B cell (primary cell): ENCODE measurements at regions not wholly inside any gene's neighbourhood (a gene's known extent, or its start where the extent isn't known, plus 50 kb on each side); places are given as distances from the start of the nearest gene placed in this dataset.
"Not testable (repeated sequence)": the region's sequence is repeated elsewhere in the genome, so short reads cannot be mapped to it uniquely, and the experiment has no call there.

ENCODE experiments used
- ATAC-seq: fragments of 200-7000 bp; cut with Tn5 transposase; one replicate; pipeline ENCODE4 v1.10.0; 2021; ENCODE audit warnings: low read depth, mild to moderate bottlenecking, moderate number of reproducible peaks, moderate library complexity
- CTCF ChIA-PET: fragments of 350-600 bp; sonication (Branson Sonifier 250); formaldehyde crosslinking; loops from one replicate; lab custom pipeline; 2021; ENCODE audit warnings: antibody characterized with exemption, inconsistent platforms; lab: Charles Lee
- POLR2A ChIA-PET: fragments of 350-600 bp; sonication (Branson Sonifier 250); formaldehyde crosslinking; loops from one replicate; lab custom pipeline; 2021; ENCODE audit warnings: antibody characterized with exemption; lab: Charles Lee
- DNase-seq: peaks from one replicate; pipeline ENCODE4 v3.0.0; 2013
- H2AFZ ChIP-seq: 2 replicates; pipeline ENCODE4 v1.6.1; 2012; ENCODE audit warnings: mild to moderate bottlenecking, low read depth, low read length; ENCODE audit not compliant: insufficient read depth, poor library complexity, severe bottlenecking
- H3K27ac ChIP-seq, 2 donors: 1 replicate in 1 of 2; 2 replicates in 1 of 2; pipeline ENCODE4 v1.5.1; 2012 to 2013; ENCODE audit warnings: low read length in 2 of 2, mild to moderate bottlenecking in 2 of 2, moderate library complexity in 1 of 2
- H3K27me3 ChIP-seq, 4 experiments: fragments of 200-600 bp in 1 of 4; sonication (generic) in 1 of 4; replicated peaks in 1 of 4; 1 replicate in 2 of 4; 2 replicates in 2 of 4; pipeline versions ENCODE4 v1.6.1 to v1.7.0; 2013 to 2016; ENCODE audit warnings: low read length in 3 of 4, mild to moderate bottlenecking in 2 of 4, mixed read lengths in 1 of 4, moderate library complexity in 1 of 4; ENCODE audit not compliant: insufficient read depth in 4 of 4, control insufficient read depth in 3 of 4; ENCODE audit errors: control extremely low read depth in 1 of 4
- H3K36me3 ChIP-seq, 2 experiments: replicated peaks in 1 of 2; 1 replicate in 1 of 2; 2 replicates in 1 of 2; pipeline versions ENCODE4 v1.6.1 to v1.7.1; 2013; ENCODE audit warnings: low read length in 1 of 2; ENCODE audit not compliant: insufficient read depth in 2 of 2, control insufficient read depth in 1 of 2; ENCODE audit errors: control extremely low read depth in 1 of 2, extremely low read depth in 1 of 2
- H3K4me1 ChIP-seq, 2 donors: fragments of 200-600 bp in 1 of 2; sonication (generic) in 1 of 2; 1 replicate in 1 of 2; 2 replicates in 1 of 2; pipeline versions ENCODE4 v1.5.1 to v1.6.1; 2013 to 2017; ENCODE audit warnings: low read length in 2 of 2; ENCODE audit not compliant: control insufficient read depth in 2 of 2, insufficient read depth in 2 of 2
- H3K4me2 ChIP-seq: replicated peaks from 2 replicates; pipeline ENCODE3; 2012; ENCODE audit warnings: mild to moderate bottlenecking, low read depth, low read length; ENCODE audit not compliant: poor library complexity, severe bottlenecking
- H3K4me3 ChIP-seq, 5 experiments: fragments of 200-600 bp in 1 of 5; sonication (generic) in 1 of 5; 1 replicate in 3 of 5; 2 replicates in 2 of 5; pipeline versions ENCODE4 v1.5.1 to v1.7.0; 2011 to 2016; ENCODE audit warnings: low read length in 4 of 5, mild to moderate bottlenecking in 4 of 5, low read depth in 2 of 5, control low read depth in 1 of 5, moderate library complexity in 1 of 5; ENCODE audit not compliant: insufficient read depth in 1 of 5; ENCODE audit errors: control extremely low read depth in 1 of 5, extremely low read depth in 1 of 5
- H3K79me2 ChIP-seq: fragments of 200-600 bp; sonication (generic); one replicate; pipeline ENCODE4 v1.6.0; 2016; ENCODE audit warnings: low read length; ENCODE audit not compliant: control insufficient read depth, insufficient read depth
- H3K9ac ChIP-seq: fragments of 200-600 bp; sonication (generic); 2 replicates; pipeline ENCODE4 v1.6.1; 2017; ENCODE audit warnings: mild to moderate bottlenecking, low read length, moderate library complexity
- H3K9me3 ChIP-seq, 3 donors: one replicate each; pipeline versions ENCODE4 v1.6.1 to v1.7.1; 2013; ENCODE audit warnings: low read length in 2 of 3; ENCODE audit not compliant: control insufficient read depth in 2 of 3, insufficient read depth in 1 of 3; ENCODE audit errors: control extremely low read depth in 1 of 3
- H4K20me1 ChIP-seq: 2 replicates; pipeline ENCODE4 v1.6.0; 2012; ENCODE audit warnings: mild to moderate bottlenecking, low read length; ENCODE audit not compliant: insufficient read depth, control insufficient read depth, poor library complexity, severe bottlenecking
- H3K27ac Mint-ChIP-seq: one replicate; pipeline ENCODE4 v1.8.0; 2021; ENCODE audit warnings: mixed read lengths
- H3K27me3 Mint-ChIP-seq: one replicate; pipeline ENCODE4 v1.8.0; 2021; ENCODE audit warnings: mixed read lengths
- H3K4me1 Mint-ChIP-seq: one replicate; pipeline ENCODE4 v1.8.0; 2021; ENCODE audit warnings: mixed read lengths
- H3K4me3 Mint-ChIP-seq: one replicate; pipeline ENCODE4 v1.8.0; 2021; ENCODE audit warnings: mixed read lengths
- H3K9me3 Mint-ChIP-seq: one replicate; pipeline ENCODE4 v1.8.0; 2022; ENCODE audit warnings: mixed read lengths; ENCODE audit not compliant: insufficient read depth
- CTCF ChIP-seq: fragments of 200-600 bp; IDR thresholded peaks from one replicate; pipeline ENCODE4 v1.8.0; 2022; ENCODE audit warnings: antibody characterized with exemption, mild to moderate bottlenecking
- EZH2 ChIP-seq: IDR thresholded peaks from 2 replicates; pipeline ENCODE4 v1.6.1; 2012; ENCODE audit warnings: borderline replicate concordance, low read depth, mild to moderate bottlenecking, moderate library complexity, low read length; ENCODE audit not compliant: insufficient read depth, poor library complexity, severe bottlenecking
- WGBS: methylation state at CpG from one replicate; pipeline ENCODE4 v1.1.5; 2013; ENCODE audit warnings: missing lambda C conversion rate; ENCODE audit not compliant: insufficient coverage; 5-methylcytosine and 5-hydroxymethylcytosine counted together
- intact Hi-C: fragments of 100-400 bp; cut with micrococcal nuclease; formaldehyde crosslinking; loops from one replicate; pipeline ENCODE4 v1.10.0; 2022

- Histone ChIP-seq H4K20me1 (no peaks in the 10 kb centered on the region), H3K27me3 (peaks cover 0 to 6% (median 1%) of the 10 kb centered on the region in 4 experiments), H3K9me3 (no peaks in the 10 kb centered on the region), H3K4me2 (no peak overlapping the region), H3K36me3 (no peaks in the 10 kb centered on the region), H3K9ac (no peak overlapping the region), H3K4me1 (no peaks in the 10 kb centered on the region), H3K79me2 (no peaks in the 10 kb centered on the region), H3K27ac (no peak overlapping the region), H3K4me3 (no peak overlapping the region), H2AFZ (no peak overlapping the region)
- H3K4me1 Mint-ChIP-seq: no peaks in the 10 kb centered on the region
- peaks cover 18% of the 10 kb centered on the region for H3K27me3 Mint-ChIP-seq
- ATAC-seq: no peak
- H3K27ac Mint-ChIP-seq: no peak overlapping the region
- H3K4me3 Mint-ChIP-seq: no peak overlapping the region
- POLR2A ChIA-PET: no interaction called here
- no peak for TF ChIP-seq EZH2
- no peak for TF ChIP-seq CTCF
- no CpG with 5 or more reads among the region's 2 CpGs for WGBS
- intact Hi-C loops: no loop called here
- no peak for DNase-seq
- CTCF ChIA-PET: no interaction called here
- H3K9me3 Mint-ChIP-seq: no peaks in the 10 kb centered on the region
Observed at GRCh38 chr13:48879432-48879831, 96.3 kb upstream of the FNDC3A start.

- H3K27me3 Mint-ChIP-seq: peaks cover 14% of the 10 kb centered on the region
- no peaks in the 10 kb centered on the region for H3K4me1 Mint-ChIP-seq
- H3K27ac Mint-ChIP-seq: no peak overlapping the region
- Histone ChIP-seq H3K4me3 (no peak overlapping the region), H4K20me1 (no peaks in the 10 kb centered on the region), H3K9ac (no peak overlapping the region), H3K9me3 (no peaks in the 10 kb centered on the region), H3K4me2 (no peak overlapping the region), H3K27me3 (peaks cover 0 to 6% (median 1%) of the 10 kb centered on the region in 4 experiments), H2AFZ (no peak overlapping the region), H3K36me3 (no peaks in the 10 kb centered on the region), H3K27ac (no peak overlapping the region), H3K4me1 (no peaks in the 10 kb centered on the region), H3K79me2 (no peaks in the 10 kb centered on the region)
- ChIA-PET POLR2A (no interaction called here), CTCF (no interaction called here)
- ATAC-seq (no peak), DNase-seq (no peak)
- no peaks in the 10 kb centered on the region for H3K9me3 Mint-ChIP-seq
- TF ChIP-seq CTCF (no peak), EZH2 (no peak)
- intact Hi-C loops: no loop called here
- WGBS: 94% methylated on average over 7 of the region's 7 CpGs
- H3K4me3 Mint-ChIP-seq: no peak overlapping the region
Observed at GRCh38 chr13:48879854-48880253, 95.9 kb upstream of the FNDC3A start.

- no CpG with 5 or more reads among the region's 1 CpG for WGBS
- H3K27me3 Mint-ChIP-seq, H3K27me3 ChIP-seq, H3K4me1 Mint-ChIP-seq, H2AFZ ChIP-seq, H3K9me3 ChIP-seq, H3K9me3 Mint-ChIP-seq, H3K4me1 ChIP-seq, intact Hi-C loops, DNase-seq, CTCF ChIA-PET, H3K27ac ChIP-seq, H3K4me3 Mint-ChIP-seq, POLR2A ChIA-PET, H3K36me3 ChIP-seq, H3K4me3 ChIP-seq, H3K9ac ChIP-seq, H3K4me2 ChIP-seq, ATAC-seq, H4K20me1 ChIP-seq, H3K79me2 ChIP-seq, H3K27ac Mint-ChIP-seq: not testable (repeated sequence)
Observed at GRCh38 chr13:48883786-48884185, 91.9 kb upstream of the FNDC3A start.
